Mesendoderm (in vitro differentiated cells): ENCODE measurements at regions not wholly inside any gene's neighbourhood (a gene's known extent, or its start where the extent isn't known, plus 50 kb on each side); places are given as distances from the start of the nearest gene placed in this dataset.
A peak's percentile ranks its signal among the peaks of the same experiment; 100 is the strongest.

Experiments
- DNase-seq: peaks from one replicate; pipeline ENCODE4 v3.0.0; 2013
- H2AK5ac ChIP-seq: 2 replicates; pipeline ENCODE4 v1.6.1; 2013; ENCODE audit warnings: low read length, inconsistent platforms
- H2BK120ac ChIP-seq: 2 replicates; pipeline ENCODE4 v1.6.1; 2013; ENCODE audit warnings: low read depth, mild to moderate bottlenecking, low read length, moderate library complexity, mixed read lengths
- H2BK15ac ChIP-seq: replicated peaks from 2 replicates; pipeline ENCODE4 v1.6.1; 2013; ENCODE audit warnings: low read depth, mild to moderate bottlenecking, moderate library complexity
- H2BK5ac ChIP-seq: 2 replicates; pipeline ENCODE4 v1.6.1; 2013; ENCODE audit warnings: low read length, inconsistent platforms
- H3K18ac ChIP-seq: 2 replicates; pipeline ENCODE4 v1.6.1; 2013; ENCODE audit warnings: mild to moderate bottlenecking, low read length, mixed read lengths
- H3K23ac ChIP-seq: one replicate; pipeline ENCODE4 v1.6.1; 2013; ENCODE audit warnings: low read length
- H3K27ac ChIP-seq: 2 replicates; pipeline ENCODE4 v1.5.1; 2013; ENCODE audit warnings: low read depth, mild to moderate bottlenecking, inconsistent platforms, low read length, moderate library complexity
- H3K27me3 ChIP-seq: 2 replicates; pipeline ENCODE4 v1.6.1; 2013; ENCODE audit warnings: low read length, control low read depth, mild to moderate bottlenecking, inconsistent platforms; ENCODE audit not compliant: insufficient read depth, poor library complexity
- H3K36me3 ChIP-seq: 2 replicates; pipeline ENCODE4 v1.6.1; 2013; ENCODE audit warnings: low read length, inconsistent platforms; ENCODE audit not compliant: control insufficient read depth, insufficient read depth
- H3K4ac ChIP-seq: one replicate; pipeline ENCODE4 v1.6.1; 2013; ENCODE audit warnings: low read depth, mild to moderate bottlenecking, low read length, moderate library complexity
- H3K4me1 ChIP-seq: 2 replicates; pipeline ENCODE4 v1.6.1; 2013; ENCODE audit warnings: low read depth, low read length, inconsistent platforms; ENCODE audit not compliant: control insufficient read depth
- H3K4me2 ChIP-seq: 2 replicates; pipeline ENCODE4 v1.6.1; 2013; ENCODE audit warnings: low read length
- H3K4me3 ChIP-seq: 2 replicates; pipeline ENCODE4 v1.5.1; 2013; ENCODE audit warnings: mild to moderate bottlenecking, low read length
- H3K56ac ChIP-seq: one replicate; pipeline ENCODE4 v1.6.1; 2013; ENCODE audit warnings: low read length
- H3K79me1 ChIP-seq: 2 replicates; pipeline ENCODE4 v1.6.1; 2013; ENCODE audit warnings: low read length, inconsistent platforms
- H3K79me2 ChIP-seq: 2 replicates; pipeline ENCODE4 v1.6.1; 2013; ENCODE audit warnings: mild to moderate bottlenecking, low read length; ENCODE audit not compliant: control insufficient read depth, insufficient read depth
- H3K9ac ChIP-seq: 2 replicates; pipeline ENCODE4 v1.6.1; 2013; ENCODE audit warnings: low read length, inconsistent platforms
- H4K5ac ChIP-seq: one replicate; pipeline ENCODE4 v1.6.1; 2013; ENCODE audit warnings: low read length
- H4K8ac ChIP-seq: one replicate; pipeline ENCODE4 v1.6.1; 2013; ENCODE audit warnings: low read depth, mild to moderate bottlenecking, control low read depth, low read length, moderate library complexity
- WGBS: extraction: QIAGEN DNeasy Blood & Tissue Kit; methylation state at CpG from one replicate; pipeline ENCODE4 v1.1.7; 2013; ENCODE audit warnings: low lambda C conversion rate, missing lambda C conversion rate; ENCODE audit not compliant: insufficient coverage; ENCODE audit errors: extremely low coverage; 5-methylcytosine and 5-hydroxymethylcytosine counted together

GRCh38 chr1:60936591-60937342 lies 145.6 kb upstream of the NFIA start:
- Histone ChIP-seq H3K36me3 (no peaks in the 10 kb centered on the region), H3K56ac (no peak overlapping the region), H2BK15ac (no peak overlapping the region), H2BK5ac (no peak overlapping the region), H4K8ac (no peak overlapping the region), H3K79me2 (no peaks in the 10 kb centered on the region), H2AK5ac (no peak overlapping the region), H3K27me3 (no peaks in the 10 kb centered on the region), H3K4me1 (no peaks in the 10 kb centered on the region), H3K9ac (no peak overlapping the region), H3K4me3 (no peak overlapping the region), H2BK120ac (no peak overlapping the region), H3K4me2 (no peak overlapping the region), H3K18ac (no peak overlapping the region), H3K4ac (no peak overlapping the region), H3K23ac (no peak overlapping the region), H3K27ac (no peak overlapping the region), H4K5ac (no peak overlapping the region), H3K79me1 (no peaks in the 10 kb centered on the region)
- no peak for DNase-seq
- no CpG with 5 or more reads among the region's 4 CpGs for WGBS

GRCh38 chr1:60936163-60936562 lies 146.2 kb upstream of the NFIA start:
- DNase-seq: no peak
- H2BK5ac ChIP-seq: no peak overlapping the region

GRCh38 chr1:60935599-60936110 lies 146.7 kb upstream of the NFIA start:
- H2AK5ac ChIP-seq: no peak overlapping the region
- H3K4me1 ChIP-seq: no peaks in the 10 kb centered on the region
- H3K4ac ChIP-seq: no peak overlapping the region
- H3K9ac ChIP-seq: no peak overlapping the region
- no peak overlapping the region for H2BK15ac ChIP-seq
- H3K18ac ChIP-seq: no peak overlapping the region
- no peaks in the 10 kb centered on the region for H3K27me3 ChIP-seq
- no peaks in the 10 kb centered on the region for H3K79me1 ChIP-seq
- no peak overlapping the region for H3K56ac ChIP-seq
- no peak overlapping the region for H2BK5ac ChIP-seq
- no peak overlapping the region for H4K8ac ChIP-seq
- no peaks in the 10 kb centered on the region for H3K36me3 ChIP-seq
- DNase-seq: no peak
- no peak overlapping the region for H3K4me3 ChIP-seq
- no peak overlapping the region for H3K23ac ChIP-seq
- no peaks in the 10 kb centered on the region for H3K79me2 ChIP-seq
- no peak overlapping the region for H3K4me2 ChIP-seq
- H3K27ac ChIP-seq: no peak overlapping the region
- no CpG with 5 or more reads among the region's 1 CpG for WGBS
- H2BK120ac ChIP-seq: no peak overlapping the region
- no peak overlapping the region for H4K5ac ChIP-seq

More at GRCh38 chr1:60936163-60936562, 146.2 kb upstream of the NFIA start:
- Histone ChIP-seq H3K27me3 (no peaks in the 10 kb centered on the region), H3K4me2 (no peak overlapping the region), H3K79me1 (no peaks in the 10 kb centered on the region), H3K23ac (no peak overlapping the region), H3K27ac (no peak overlapping the region), H3K36me3 (no peaks in the 10 kb centered on the region), H3K79me2 (no peaks in the 10 kb centered on the region), H3K9ac (no peak overlapping the region), H2BK120ac (no peak overlapping the region), H4K5ac (no peak overlapping the region), H2AK5ac (no peak overlapping the region), H2BK15ac (no peak overlapping the region), H3K4me1 (no peaks in the 10 kb centered on the region), H3K56ac (no peak overlapping the region), H3K4ac (no peak overlapping the region), H3K18ac (no peak overlapping the region), H4K8ac (no peak overlapping the region), H3K4me3 (no peak overlapping the region)
- no CpG with 5 or more reads among the region's 3 CpGs for WGBS

GRCh38 chr1:60930130-60930529 lies 152.2 kb upstream of the NFIA start:
- no peak overlapping the region for H3K4me3 ChIP-seq
- H2BK15ac ChIP-seq: no peak overlapping the region
- H3K56ac ChIP-seq: no peak overlapping the region
- no peak overlapping the region for H3K9ac ChIP-seq
- no peak overlapping the region for H3K23ac ChIP-seq
- H3K27ac ChIP-seq: no peak overlapping the region
- no peaks in the 10 kb centered on the region for H3K27me3 ChIP-seq
- no peak overlapping the region for H3K18ac ChIP-seq
- no peak overlapping the region for H3K4me2 ChIP-seq
- H3K4ac ChIP-seq: no peak overlapping the region
- H2BK5ac ChIP-seq: no peak overlapping the region
- WGBS: 100% methylated on average over 1 of the region's 3 CpGs
- H2BK120ac ChIP-seq: no peak overlapping the region
- H3K36me3 ChIP-seq: no peaks in the 10 kb centered on the region
- H3K79me2 ChIP-seq: no peaks in the 10 kb centered on the region
- no peaks in the 10 kb centered on the region for H3K79me1 ChIP-seq
- H4K8ac ChIP-seq: no peak overlapping the region
- H4K5ac ChIP-seq: no peak overlapping the region
- H2AK5ac ChIP-seq: no peak overlapping the region
- DNase-seq: no peak
- no peaks in the 10 kb centered on the region for H3K4me1 ChIP-seq

GRCh38 chr1:60924964-60925798 lies 157.2 kb upstream of the NFIA start:
- Histone ChIP-seq H3K23ac (no peak overlapping the region), H3K4me2 (no peak overlapping the region), H3K79me2 (no peaks in the 10 kb centered on the region), H2BK15ac (no peak overlapping the region), H3K18ac (no peak overlapping the region), H3K56ac (no peak overlapping the region), H3K27me3 (no peaks in the 10 kb centered on the region), H4K8ac (no peak overlapping the region), H3K4me1 (peaks cover 7% of the 10 kb centered on the region), H3K4me3 (no peak overlapping the region), H4K5ac (no peak overlapping the region), H3K9ac (no peak overlapping the region), H3K4ac (no peak overlapping the region), H3K27ac (no peak overlapping the region), H3K79me1 (no peaks in the 10 kb centered on the region), H2BK5ac (no peak overlapping the region), H3K36me3 (no peaks in the 10 kb centered on the region), H2BK120ac (no peak overlapping the region), H2AK5ac (no peak overlapping the region)
- peak; percentile 15 for DNase-seq
- no CpG with 5 or more reads among the region's 14 CpGs for WGBS
